HEK293 (cell line): ENCODE measurements at regions not wholly inside any gene's neighbourhood (a gene's known extent, or its start where the extent isn't known, plus 50 kb on each side); places are given as distances from the start of the nearest gene placed in this dataset.
A peak's percentile ranks its signal among the peaks of the same experiment; 100 is the strongest.

ENCODE experiments used
- CTCF ChIA-PET: fragments of 350-600 bp; formaldehyde crosslinking; extraction: SDS; loops from one replicate; lab custom pipeline; 2021; ENCODE audit warnings: antibody characterized with exemption; lab: Yijun Ruan, JAX
- POLR2A ChIA-PET: fragments of 300-600 bp; formaldehyde crosslinking; extraction: SDS; loops from one replicate; lab custom pipeline; 2020; ENCODE audit warnings: antibody characterized with exemption, inconsistent platforms; lab: Yijun Ruan, JAX
- H3K27ac ChIP-seq: fragments of 200-500 bp; sonication (Bioruptor generic); 2 replicates; pipeline ENCODE4 v1.5.1; 2014; ENCODE audit warnings: low read depth, low read length, control low read depth, inconsistent platforms; ENCODE audit errors: extremely low read depth
- H3K36me3 ChIP-seq, 2 experiments: fragments of 200-500 bp in 1 of 2; sonication (Bioruptor generic) in 1 of 2; 1 replicate in 1 of 2; 2 replicates in 1 of 2; pipeline ENCODE4 v1.5.1; 2014 to 2017; ENCODE audit warnings: inconsistent platforms in 2 of 2, low read length in 2 of 2; ENCODE audit not compliant: control insufficient read depth in 2 of 2, insufficient read depth in 1 of 2
- H3K4me1 ChIP-seq: fragments of 200-500 bp; sonication (Bioruptor generic); 2 replicates; pipeline ENCODE4 v1.5.1; 2014; ENCODE audit warnings: mild to moderate bottlenecking, low read length, inconsistent platforms; ENCODE audit not compliant: control insufficient read depth, insufficient read depth
- H3K4me3 ChIP-seq: 2 replicates; pipeline ENCODE4 v1.5.1; 2011; ENCODE audit warnings: low read depth, mild to moderate bottlenecking, control low read depth, low read length, moderate library complexity
- H3K9me3 ChIP-seq: fragments of 200-500 bp; sonication (Bioruptor generic); 2 replicates; pipeline ENCODE4 v1.5.1; 2014; ENCODE audit warnings: low read depth, low read length, inconsistent platforms; ENCODE audit not compliant: control insufficient read depth, insufficient read depth
- MEIS1 ChIP-seq: sonication (generic); formaldehyde crosslinking; IDR thresholded peaks from 2 replicates; pipeline ENCODE4 v1.8.1; 2022; ENCODE audit warnings: missing genetic modification reagents, mild to moderate bottlenecking, borderline replicate concordance
- PRDM1 ChIP-seq: fragments of 450-650 bp; formaldehyde crosslinking; IDR thresholded peaks from 2 replicates; pipeline ENCODE4; 2016; ENCODE audit warnings: missing biosample characterization, missing genetic modification characterization
- SCRT1 ChIP-seq: fragments of 450-650 bp; formaldehyde crosslinking; IDR thresholded peaks from 2 replicates; pipeline ENCODE4 v1.5.1; 2016; ENCODE audit warnings: missing biosample characterization, missing genetic modification characterization, borderline replicate concordance
- SCRT2 ChIP-seq: fragments of 450-650 bp; formaldehyde crosslinking; IDR thresholded peaks from 2 replicates; pipeline ENCODE4 v1.5.1; 2016; ENCODE audit warnings: missing biosample characterization, missing genetic modification characterization
- ZBTB48 ChIP-seq: fragments of 450-650 bp; formaldehyde crosslinking; IDR thresholded peaks from 2 replicates; pipeline ENCODE4 v1.5.1; 2016; ENCODE audit warnings: missing biosample characterization, missing genetic modification characterization
- ZBTB8A ChIP-seq: fragments of 450-650 bp; formaldehyde crosslinking; IDR thresholded peaks from 2 replicates; pipeline ENCODE4 v1.5.1; 2016; ENCODE audit warnings: missing biosample characterization, missing genetic modification characterization
- ZNF114 ChIP-seq: fragments of 450-650 bp; formaldehyde crosslinking; IDR thresholded peaks from 2 replicates; pipeline ENCODE4 v1.5.0; 2017; ENCODE audit warnings: missing biosample characterization, missing genetic modification characterization
- ZNF132 ChIP-seq: fragments of 450-650 bp; formaldehyde crosslinking; IDR thresholded peaks from 2 replicates; pipeline ENCODE4 v1.5.1; 2017; ENCODE audit warnings: missing biosample characterization, missing genetic modification characterization, borderline replicate concordance
- ZNF138 ChIP-seq: fragments of 450-650 bp; formaldehyde crosslinking; IDR thresholded peaks from 2 replicates; pipeline ENCODE4 v1.5.1; 2016; ENCODE audit warnings: missing biosample characterization, missing genetic modification characterization, borderline replicate concordance
- ZNF157 ChIP-seq: fragments of 450-650 bp; formaldehyde crosslinking; IDR thresholded peaks from 2 replicates; pipeline ENCODE4 v1.5.1; 2016; ENCODE audit warnings: missing biosample characterization, missing genetic modification characterization
- ZNF184 ChIP-seq: fragments of 450-650 bp; IDR thresholded peaks from 2 replicates; pipeline ENCODE4 v1.5.1; 2018; ENCODE audit warnings: missing biosample characterization, mild to moderate bottlenecking, missing genetic modification characterization
- ZNF23 ChIP-seq: fragments of 450-650 bp; formaldehyde crosslinking; IDR thresholded peaks from 2 replicates; pipeline ENCODE4 v1.5.1; 2016; ENCODE audit warnings: missing biosample characterization, missing genetic modification characterization, borderline replicate concordance
- ZNF266 ChIP-seq: fragments of 450-650 bp; formaldehyde crosslinking; IDR thresholded peaks from 2 replicates; pipeline ENCODE4 v1.5.1; 2016; ENCODE audit warnings: missing biosample characterization, missing genetic modification characterization, low read depth
- ZNF354C ChIP-seq: fragments of 450-650 bp; formaldehyde crosslinking; IDR thresholded peaks from 2 replicates; pipeline ENCODE4 v1.5.1; 2016; ENCODE audit warnings: missing biosample characterization, missing genetic modification characterization, low read depth, borderline replicate concordance
- ZNF416 ChIP-seq: fragments of 450-650 bp; formaldehyde crosslinking; IDR thresholded peaks from 2 replicates; pipeline ENCODE4 v1.5.1; 2016; ENCODE audit warnings: missing biosample characterization, missing genetic modification characterization
- ZNF501 ChIP-seq: fragments of 450-650 bp; formaldehyde crosslinking; IDR thresholded peaks from 2 replicates; pipeline ENCODE4 v1.5.1; 2016; ENCODE audit warnings: missing biosample characterization, missing genetic modification characterization
- ZNF514 ChIP-seq: fragments of 450-650 bp; formaldehyde crosslinking; IDR thresholded peaks from 2 replicates; pipeline ENCODE4 v1.5.1; 2016; ENCODE audit warnings: missing biosample characterization, missing genetic modification characterization
- TF ChIP-seq, protein P1 (sequence below): fragments of 450-650 bp; formaldehyde crosslinking; conservative IDR thresholded peaks from 2 replicates; pipeline ENCODE4 v1.5.1; 2016; ENCODE audit warnings: low read depth, missing biosample characterization, missing genetic modification characterization
- TF ChIP-seq, protein P2 (sequence below): fragments of 450-650 bp; formaldehyde crosslinking; IDR thresholded peaks from 2 replicates; pipeline ENCODE4 v1.5.1; 2016; ENCODE audit warnings: missing biosample characterization, missing genetic modification characterization
- TF ChIP-seq, protein P3 (sequence below): fragments of 450-650 bp; formaldehyde crosslinking; IDR thresholded peaks from 2 replicates; pipeline ENCODE4 v1.5.1; 2016; ENCODE audit warnings: missing biosample characterization, missing genetic modification characterization, low read depth
- TF ChIP-seq, protein P4 (sequence below): fragments of 450-650 bp; formaldehyde crosslinking; IDR thresholded peaks from 2 replicates; pipeline ENCODE4 v1.5.1; 2016; ENCODE audit warnings: missing biosample characterization, missing genetic modification characterization
- TF ChIP-seq, protein P5 (sequence below): fragments of 450-650 bp; formaldehyde crosslinking; IDR thresholded peaks from 2 replicates; pipeline ENCODE4 v1.5.1; 2016; ENCODE audit warnings: missing biosample characterization, missing genetic modification characterization

- TF ChIP-seq PRDM1, result no peak
- TF ChIP-seq ZBTB48 (tag by site-specific recombination), result no peak
- TF ChIP-seq ZNF354C, result no peak
- TF ChIP-seq MEIS1 (CRISPR knock-in tag), result no peak
- CTCF ChIA-PET, result interaction anchor here (0.6 to 1.6 kb wide), 2 partner anchors 269 to 295 kb away, joined by 3 read pairs; no protein-coding TSS in a partner anchor
- Histone ChIP-seq H3K4me3 (no peak overlapping the region), H3K9me3 (no peaks in the 10 kb centered on the region), H3K27ac (no peak overlapping the region), H3K4me1 (no peaks in the 10 kb centered on the region), H3K36me3 (no peaks in the 10 kb centered on the region)
- POLR2A ChIA-PET, result no interaction called here
These were observed 98.3 kb upstream of the HSD17B12 start for GRCh38 chr11:43582024-43582862.

GRCh38 chr11:43582863-43583462 lies 97.6 kb upstream of the HSD17B12 start:
- TF ChIP-seq, protein P1, sequence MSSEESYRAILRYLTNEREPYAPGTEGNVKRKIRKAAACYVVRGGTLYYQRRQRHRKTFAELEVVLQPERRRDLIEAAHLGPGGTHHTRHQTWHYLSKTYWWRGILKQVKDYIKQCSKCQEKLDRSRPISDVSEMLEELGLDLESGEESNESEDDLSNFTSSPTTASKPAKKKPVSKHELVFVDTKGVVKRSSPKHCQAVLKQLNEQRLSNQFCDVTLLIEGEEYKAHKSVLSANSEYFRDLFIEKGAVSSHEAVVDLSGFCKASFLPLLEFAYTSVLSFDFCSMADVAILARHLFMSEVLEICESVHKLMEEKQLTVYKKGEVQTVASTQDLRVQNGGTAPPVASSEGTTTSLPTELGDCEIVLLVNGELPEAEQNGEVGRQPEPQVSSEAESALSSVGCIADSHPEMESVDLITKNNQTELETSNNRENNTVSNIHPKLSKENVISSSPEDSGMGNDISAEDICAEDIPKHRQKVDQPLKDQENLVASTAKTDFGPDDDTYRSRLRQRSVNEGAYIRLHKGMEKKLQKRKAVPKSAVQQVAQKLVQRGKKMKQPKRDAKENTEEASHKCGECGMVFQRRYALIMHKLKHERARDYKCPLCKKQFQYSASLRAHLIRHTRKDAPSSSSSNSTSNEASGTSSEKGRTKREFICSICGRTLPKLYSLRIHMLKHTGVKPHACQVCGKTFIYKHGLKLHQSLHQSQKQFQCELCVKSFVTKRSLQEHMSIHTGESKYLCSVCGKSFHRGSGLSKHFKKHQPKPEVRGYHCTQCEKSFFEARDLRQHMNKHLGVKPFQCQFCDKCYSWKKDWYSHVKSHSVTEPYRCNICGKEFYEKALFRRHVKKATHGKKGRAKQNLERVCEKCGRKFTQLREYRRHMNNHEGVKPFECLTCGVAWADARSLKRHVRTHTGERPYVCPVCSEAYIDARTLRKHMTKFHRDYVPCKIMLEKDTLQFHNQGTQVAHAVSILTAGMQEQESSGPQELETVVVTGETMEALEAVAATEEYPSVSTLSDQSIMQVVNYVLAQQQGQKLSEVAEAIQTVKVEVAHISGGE (tag by site-specific recombination), result no peak
- TF ChIP-seq, protein P2, sequence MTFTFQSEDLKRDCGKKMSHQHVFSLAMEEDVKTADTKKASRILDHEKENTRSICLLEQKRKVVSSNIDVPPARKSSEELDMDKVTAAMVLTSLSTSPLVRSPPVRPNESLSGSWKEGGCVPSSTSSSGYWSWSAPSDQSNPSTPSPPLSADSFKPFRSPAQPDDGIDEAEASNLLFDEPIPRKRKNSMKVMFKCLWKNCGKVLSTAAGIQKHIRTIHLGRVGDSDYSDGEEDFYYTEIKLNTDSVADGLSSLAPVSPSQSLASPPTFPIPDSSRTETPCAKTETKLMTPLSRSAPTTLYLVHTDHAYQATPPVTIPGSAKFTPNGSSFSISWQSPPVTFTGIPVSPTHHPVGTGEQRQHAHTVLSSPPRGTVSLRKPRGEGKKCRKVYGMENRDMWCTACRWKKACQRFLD (tag by site-specific recombination), result no peak
- TF ChIP-seq ZNF132 (tag by site-specific recombination) (no peak), ZNF501 (tag by site-specific recombination) (no peak), MEIS1 (CRISPR knock-in tag) (no peak), ZBTB8A (tag by site-specific recombination) (no peak), ZNF23 (tag by site-specific recombination) (no peak), ZNF184 (tag by site-specific recombination) (no peak), SCRT2 (peak; percentile 51)
- no peak overlapping the region for H3K27ac ChIP-seq
- CTCF ChIA-PET, result interaction anchor here (1.6 kb wide), 1 partner anchor 269 kb away, joined by 3 read pairs; no protein-coding TSS in a partner anchor
- no peaks in the 10 kb centered on the region for H3K36me3 ChIP-seq
- H3K4me3 ChIP-seq, result no peak overlapping the region
- POLR2A ChIA-PET, result no interaction called here
- no peaks in the 10 kb centered on the region for H3K4me1 ChIP-seq
- H3K9me3 ChIP-seq, result no peaks in the 10 kb centered on the region

DNA sequence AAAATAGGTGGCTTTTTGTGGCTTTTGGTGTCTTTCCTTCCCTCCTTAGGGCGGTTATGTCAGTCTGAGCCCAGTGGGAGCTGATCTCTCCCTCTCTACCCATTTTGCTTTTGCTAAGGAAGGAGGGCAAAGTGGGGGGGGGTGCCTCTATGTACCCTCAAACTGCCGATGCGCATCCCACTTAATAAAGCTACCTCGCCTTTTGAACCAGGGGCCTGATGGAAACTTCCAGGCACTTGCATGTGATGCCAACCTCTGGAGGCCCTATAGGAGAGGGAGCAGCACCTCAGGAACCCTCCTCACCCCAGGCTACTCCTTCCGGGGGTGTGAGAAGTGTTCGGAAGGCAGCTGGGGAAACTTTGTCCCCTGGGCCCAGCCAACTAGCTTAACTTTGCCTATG lies 97.0 kb upstream of the HSD17B12 start:
- no peaks in the 10 kb centered on the region for H3K36me3 ChIP-seq
- H3K27ac ChIP-seq, result no peak overlapping the region
- H3K4me3 ChIP-seq, result no peak overlapping the region
- H3K9me3 ChIP-seq, result no peaks in the 10 kb centered on the region
- H3K4me1 ChIP-seq, result no peaks in the 10 kb centered on the region
- ChIA-PET CTCF (no interaction called here), POLR2A (no interaction called here)
- TF ChIP-seq, protein P3, sequence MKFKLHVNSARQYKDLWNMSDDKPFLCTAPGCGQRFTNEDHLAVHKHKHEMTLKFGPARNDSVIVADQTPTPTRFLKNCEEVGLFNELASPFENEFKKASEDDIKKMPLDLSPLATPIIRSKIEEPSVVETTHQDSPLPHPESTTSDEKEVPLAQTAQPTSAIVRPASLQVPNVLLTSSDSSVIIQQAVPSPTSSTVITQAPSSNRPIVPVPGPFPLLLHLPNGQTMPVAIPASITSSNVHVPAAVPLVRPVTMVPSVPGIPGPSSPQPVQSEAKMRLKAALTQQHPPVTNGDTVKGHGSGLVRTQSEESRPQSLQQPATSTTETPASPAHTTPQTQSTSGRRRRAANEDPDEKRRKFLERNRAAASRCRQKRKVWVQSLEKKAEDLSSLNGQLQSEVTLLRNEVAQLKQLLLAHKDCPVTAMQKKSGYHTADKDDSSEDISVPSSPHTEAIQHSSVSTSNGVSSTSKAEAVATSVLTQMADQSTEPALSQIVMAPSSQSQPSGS (tag by site-specific recombination), result no peak
- TF ChIP-seq ZNF114 (no peak), ZNF157 (no peak), ZNF416 (tag by site-specific recombination) (no peak), ZNF514 (no peak), ZNF266 (tag by site-specific recombination) (no peak), SCRT1 (tag by site-specific recombination) (no peak), ZNF138 (tag by site-specific recombination) (no peak)
- TF ChIP-seq, protein P4, sequence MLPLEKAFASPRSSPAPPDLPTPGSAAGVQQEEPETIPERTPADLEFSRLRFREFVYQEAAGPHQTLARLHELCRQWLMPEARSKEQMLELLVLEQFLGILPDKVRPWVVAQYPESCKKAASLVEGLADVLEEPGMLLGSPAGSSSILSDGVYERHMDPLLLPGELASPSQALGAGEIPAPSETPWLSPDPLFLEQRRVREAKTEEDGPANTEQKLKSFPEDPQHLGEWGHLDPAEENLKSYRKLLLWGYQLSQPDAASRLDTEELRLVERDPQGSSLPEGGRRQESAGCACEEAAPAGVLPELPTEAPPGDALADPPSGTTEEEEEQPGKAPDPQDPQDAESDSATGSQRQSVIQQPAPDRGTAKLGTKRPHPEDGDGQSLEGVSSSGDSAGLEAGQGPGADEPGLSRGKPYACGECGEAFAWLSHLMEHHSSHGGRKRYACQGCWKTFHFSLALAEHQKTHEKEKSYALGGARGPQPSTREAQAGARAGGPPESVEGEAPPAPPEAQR, result no peak
- TF ChIP-seq, protein P5, sequence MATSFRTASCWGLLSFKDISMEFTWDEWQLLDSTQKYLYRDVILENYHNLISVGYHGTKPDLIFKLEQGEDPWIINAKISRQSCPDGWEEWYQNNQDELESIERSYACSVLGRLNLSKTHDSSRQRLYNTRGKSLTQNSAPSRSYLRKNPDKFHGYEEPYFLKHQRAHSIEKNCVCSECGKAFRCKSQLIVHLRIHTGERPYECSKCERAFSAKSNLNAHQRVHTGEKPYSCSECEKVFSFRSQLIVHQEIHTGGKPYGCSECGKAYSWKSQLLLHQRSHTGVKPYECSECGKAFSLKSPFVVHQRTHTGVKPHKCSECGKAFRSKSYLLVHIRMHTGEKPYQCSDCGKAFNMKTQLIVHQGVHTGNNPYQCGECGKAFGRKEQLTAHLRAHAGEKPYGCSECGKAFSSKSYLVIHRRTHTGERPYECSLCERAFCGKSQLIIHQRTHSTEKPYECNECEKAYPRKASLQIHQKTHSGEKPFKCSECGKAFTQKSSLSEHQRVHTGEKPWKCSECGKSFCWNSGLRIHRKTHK (tag by site-specific recombination), result no peak
